ENCODE measurements at regions not wholly inside any gene's neighbourhood (a gene's known extent, or its start where the extent isn't known, plus 50 kb on each side); places are given as distances from the start of the nearest gene placed in this dataset.
"Not testable (repeated sequence)": the region's sequence is repeated elsewhere in the genome, so short reads cannot be mapped to it uniquely, and the experiment has no call there.

DNA sequence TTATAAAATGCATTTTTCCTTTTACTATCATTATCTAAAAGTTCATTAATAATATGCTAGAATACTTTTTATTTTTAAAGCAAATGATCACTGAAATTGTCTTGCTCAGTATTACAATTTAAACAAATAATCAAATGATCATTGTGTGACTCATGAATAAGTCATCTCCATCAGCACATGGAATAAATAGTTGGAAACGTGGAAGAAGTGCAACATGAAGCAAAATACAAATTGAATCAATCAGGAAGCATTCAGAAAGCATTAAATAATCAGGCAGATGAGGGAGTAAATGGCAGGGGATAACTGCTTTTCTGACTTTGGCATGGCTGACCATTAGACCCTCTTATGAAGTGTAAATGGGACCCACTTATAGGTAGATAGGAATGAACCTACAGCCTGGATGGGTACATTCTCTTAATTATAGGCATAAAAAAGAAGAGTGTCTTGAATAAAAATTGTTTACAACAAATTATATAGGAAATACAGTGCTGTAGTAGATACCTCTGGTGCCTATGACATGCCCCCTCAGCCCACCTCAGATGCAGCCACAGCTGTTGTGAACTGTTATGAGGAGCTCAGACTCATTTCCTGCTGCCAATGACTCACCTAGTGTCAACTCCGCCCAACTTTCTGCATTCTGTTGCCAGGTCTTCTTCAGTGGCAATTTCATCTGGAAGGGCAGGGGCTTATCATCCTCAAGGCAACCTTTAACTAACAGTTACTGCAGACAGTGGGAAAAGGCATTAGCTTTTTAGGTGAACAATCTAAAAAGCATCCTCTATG is 936.0 kb downstream of the TRIB2 start:
- DNase-seq = no peak

DNA sequence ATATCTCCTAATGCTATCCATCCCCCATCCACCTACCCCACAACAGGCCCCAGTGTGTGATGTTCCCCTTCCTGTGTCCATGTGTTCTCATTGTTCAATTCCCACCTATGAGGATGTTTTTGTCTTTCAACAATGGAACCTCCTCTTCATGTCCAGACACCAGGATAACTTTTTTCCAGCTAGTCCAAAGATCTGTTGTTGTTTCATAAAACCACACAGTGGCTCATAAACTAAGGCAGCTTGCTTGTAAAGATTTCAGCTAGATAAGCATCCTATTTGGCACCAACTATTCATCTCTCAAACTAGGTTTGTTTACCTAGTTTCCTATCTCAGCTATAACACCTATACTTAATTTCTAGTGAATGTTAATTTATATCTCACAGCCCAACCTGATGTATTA is 937.7 kb downstream of the TRIB2 start:
- no peak for DNase-seq

DNA sequence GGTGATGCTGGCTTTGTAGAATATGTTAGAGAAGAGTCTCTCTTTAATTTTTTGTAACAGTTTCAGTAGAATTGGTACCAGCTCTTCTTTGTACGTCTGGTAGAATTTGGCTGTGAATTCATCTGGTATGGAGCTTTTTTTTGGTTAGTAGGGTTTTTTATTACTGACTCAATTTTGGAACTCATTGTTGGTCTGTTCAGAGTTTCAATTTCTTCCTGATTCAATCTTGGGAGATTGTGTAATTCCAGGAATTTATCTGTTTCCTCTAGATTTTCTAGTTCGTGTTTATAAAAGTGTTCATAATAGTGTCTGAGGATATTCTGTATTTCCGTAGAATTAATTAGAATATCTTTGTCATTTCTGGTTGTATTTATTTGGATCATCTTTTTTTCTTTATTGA is 943.5 kb downstream of the TRIB2 start:
- DNase-seq = no peak

DNA sequence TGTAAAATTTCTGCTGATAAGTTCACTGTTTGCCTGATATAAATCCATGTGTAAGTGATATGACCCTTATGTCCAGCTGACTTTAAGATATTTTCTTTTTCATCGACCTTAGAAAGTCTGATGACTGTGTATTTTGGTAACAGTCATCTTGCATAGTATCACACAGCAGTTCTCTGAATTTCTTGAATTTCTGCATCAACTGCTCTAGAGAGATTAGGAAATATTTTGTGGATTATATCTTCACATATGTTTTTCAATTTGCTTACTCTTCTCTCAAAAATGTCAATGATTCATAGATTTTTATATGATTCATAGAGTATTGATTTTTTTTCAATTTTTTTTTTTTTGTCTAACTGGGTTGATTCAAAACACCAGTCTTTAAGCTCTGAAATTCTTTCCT is 945.3 kb downstream of the TRIB2 start:
- no peak for DNase-seq

DNA sequence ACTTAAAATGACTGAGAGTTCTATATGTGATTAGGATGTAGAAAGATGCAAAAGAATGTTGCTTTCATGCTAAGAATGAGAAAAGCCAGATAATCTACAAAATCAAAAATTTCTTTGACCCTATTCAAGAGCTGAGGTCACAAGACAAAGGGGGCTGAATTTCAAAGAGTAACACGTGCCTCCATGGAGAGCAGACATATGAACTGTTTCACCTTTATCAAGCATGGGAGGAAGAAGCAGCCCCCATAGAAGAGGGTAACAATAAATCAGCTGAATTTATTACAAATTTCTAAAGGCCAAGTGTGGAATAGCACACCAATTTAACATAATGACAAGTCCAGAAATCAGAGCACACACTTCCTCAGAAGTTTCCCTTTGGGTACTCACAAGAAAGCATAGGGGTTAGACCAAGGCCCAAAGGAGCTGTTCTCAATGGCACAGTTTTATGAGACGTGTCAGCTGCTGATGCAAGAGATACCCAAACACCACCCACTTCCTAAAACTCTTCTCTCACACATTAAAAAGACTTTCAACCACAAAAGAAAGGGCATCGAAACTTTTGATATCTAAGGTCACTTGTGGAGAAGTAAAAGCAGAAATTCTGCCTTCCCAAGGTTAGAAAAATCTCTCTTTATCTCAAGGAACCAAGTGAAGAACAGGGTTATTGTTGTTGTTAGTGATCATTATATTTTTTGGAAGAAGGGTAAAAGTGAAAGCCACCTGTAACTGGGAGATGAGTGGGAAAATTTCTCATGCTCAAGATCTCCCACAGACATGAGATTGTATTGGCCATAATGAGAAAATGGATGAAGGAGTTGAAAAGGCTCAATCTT is 950.1 kb downstream of the TRIB2 start:
- DNase-seq = no peak

DNA sequence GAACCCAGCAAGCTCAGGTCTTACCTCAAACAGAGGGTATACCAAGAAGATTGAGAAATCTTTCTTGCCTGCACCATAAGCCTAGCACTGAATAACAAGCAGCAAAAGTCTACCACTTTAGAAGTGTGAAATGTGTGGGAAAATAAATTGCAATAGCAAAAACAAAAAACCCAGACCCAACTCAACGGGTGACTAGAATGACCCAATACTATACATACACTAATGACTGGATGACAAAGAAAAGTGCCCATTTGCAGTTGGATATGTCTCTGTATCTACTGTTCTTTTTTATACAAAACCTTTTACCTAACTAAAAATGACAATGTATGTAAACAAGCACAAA is 950.6 kb downstream of the TRIB2 start:
- DNase-seq = no peak

DNA sequence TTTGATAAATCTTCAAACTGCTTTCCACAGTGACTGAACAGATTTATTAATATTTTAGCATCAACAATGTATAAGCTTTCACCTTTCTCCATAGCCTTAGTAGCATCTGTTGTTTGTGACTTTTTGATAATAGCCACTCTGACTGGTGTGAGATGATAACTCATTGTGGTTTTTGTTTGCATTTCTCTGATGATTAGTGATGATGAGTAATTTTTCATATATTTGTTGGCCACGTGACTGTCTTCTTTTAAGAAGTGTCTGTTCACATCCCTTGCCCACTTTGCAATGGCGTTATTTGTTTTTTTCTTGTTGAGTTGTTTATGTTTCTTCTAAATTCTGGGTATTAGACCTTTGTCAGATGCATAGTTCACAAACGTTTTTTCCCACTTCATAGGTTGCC is 952.9 kb downstream of the TRIB2 start:
- DNase-seq = no peak

DNA sequence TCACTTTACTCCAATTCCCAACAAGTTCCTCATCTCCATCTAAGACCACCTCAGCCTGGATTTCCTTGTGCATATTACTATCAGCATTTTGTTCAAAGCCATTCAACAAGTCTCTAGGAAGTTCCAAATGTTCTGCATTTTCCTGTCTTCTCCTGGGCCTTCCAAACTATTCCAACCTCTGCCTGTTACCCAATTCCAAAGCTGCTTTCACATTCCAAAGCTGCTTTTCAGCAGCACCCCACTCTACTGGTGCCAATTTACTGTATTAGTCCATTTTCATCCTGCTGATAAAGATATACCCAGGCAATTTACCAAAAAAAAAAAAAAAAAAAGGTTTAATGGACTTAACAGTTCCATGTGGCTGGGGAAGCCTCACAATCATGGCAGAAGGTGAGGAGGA is 957.1 kb downstream of the TRIB2 start:
- DNase-seq = not testable (repeated sequence)

DNA sequence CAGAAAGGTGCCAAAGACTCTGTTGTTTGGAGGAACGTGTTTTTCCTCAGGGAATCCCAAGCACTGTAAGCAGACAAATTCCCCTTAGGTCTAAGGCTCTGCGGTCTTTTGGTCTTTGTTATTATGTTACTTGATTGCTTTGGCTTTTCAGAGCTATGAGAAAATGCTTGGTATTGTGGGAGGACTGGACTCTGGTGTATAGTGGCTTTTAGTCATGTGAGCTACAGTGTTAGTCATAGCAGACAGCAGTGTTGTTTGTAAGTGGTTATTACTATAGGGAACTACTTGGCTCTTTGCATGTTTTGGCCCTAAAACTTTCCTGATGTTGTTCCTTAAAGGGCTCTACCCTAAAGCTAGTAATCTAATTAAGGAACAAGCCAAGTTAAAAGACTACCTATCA is 956.2 kb upstream of the LRATD1 start:
- DNase-seq = no peak

DNA sequence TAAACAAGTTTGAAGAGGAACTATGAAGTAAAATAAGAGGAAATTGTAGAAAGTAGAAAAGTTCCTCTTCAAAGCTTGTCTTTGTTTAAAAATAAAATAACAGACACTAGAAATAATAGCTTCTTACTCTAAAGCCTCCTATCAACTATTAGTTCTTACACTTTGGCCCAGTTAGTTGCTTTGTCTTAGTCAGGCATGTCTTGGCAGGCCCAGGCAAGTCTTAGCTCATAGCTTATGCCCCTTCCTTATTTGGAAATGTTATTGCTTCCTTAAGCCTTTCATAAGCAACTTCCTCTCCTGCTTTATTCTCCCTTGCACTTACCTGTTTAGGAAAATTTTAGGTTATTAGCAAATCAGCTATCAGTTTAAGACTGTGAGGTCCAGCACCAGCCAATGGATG is 950.6 kb upstream of the LRATD1 start:
- no peak for DNase-seq

DNA sequence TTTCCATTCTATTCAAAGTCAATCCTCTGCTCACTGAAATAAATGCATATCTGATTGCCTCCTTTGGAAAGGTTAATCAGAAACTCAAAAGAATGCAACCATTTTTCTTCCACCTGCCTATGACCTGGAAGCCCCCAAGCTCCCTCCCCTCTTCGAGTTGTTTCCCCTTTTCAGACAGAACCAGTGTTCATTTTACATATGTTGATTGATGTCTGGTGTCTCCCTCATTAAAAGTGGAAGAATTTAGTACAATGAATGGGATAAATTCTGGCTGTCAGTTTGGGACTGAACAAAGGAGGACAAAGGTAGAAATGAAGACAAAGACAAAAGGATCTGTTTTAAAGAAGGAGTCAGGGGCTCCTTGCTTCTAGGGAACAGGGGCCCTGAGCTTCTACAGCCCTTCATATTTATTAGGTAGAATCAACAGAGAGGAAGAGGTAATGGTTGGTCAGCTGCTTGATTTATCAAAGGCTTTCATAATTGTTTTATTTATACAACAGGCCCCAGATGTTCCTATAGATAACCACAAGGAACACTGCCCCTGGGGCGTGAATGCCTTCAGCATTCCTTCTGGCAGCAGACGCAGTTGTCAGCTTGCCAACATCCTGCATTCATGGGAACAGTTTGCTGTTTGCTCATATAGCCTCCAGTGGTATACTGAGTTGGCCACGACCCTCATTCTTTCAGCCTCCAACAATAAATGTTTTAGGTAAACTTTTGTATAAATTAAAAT is 949.8 kb upstream of the LRATD1 start:
- DNase-seq = no peak

DNA sequence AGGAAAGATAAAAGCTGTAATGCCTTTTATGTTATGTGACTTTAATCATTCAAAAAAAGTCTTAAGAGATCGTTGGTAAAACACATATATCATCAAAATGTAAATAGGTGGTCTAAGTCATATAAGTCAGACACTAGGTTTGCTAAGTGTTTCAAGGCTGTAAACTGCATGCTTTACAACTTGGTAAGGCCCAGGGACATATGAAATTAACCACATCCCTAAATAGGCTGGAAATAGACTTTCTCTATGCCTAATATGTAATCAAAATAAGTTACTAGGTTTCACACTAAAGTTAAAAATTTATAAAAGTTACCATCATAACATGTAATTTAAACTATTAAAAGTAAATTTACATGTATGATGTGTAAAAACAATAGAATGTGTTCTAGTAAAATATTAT is 946.3 kb upstream of the LRATD1 start:
- DNase-seq = no peak

DNA sequence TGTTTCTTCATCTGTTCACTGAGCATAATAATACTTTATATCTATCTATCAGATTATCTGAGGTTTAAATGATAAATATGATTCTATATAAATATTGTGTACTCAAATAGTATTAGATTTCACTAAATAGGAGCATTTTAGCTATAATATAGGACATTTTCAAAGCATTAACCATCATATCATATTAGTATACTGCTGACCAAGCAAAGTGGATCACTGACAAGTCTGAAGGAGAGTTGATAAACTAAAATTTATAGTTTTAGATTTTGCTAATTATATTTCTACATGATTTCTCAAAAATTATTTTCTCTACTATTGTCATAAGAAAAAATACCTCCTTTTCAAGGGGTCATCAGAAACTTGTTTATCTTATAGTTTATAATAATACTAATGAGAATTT is 937.8 kb upstream of the LRATD1 start:
- no peak for DNase-seq

DNA sequence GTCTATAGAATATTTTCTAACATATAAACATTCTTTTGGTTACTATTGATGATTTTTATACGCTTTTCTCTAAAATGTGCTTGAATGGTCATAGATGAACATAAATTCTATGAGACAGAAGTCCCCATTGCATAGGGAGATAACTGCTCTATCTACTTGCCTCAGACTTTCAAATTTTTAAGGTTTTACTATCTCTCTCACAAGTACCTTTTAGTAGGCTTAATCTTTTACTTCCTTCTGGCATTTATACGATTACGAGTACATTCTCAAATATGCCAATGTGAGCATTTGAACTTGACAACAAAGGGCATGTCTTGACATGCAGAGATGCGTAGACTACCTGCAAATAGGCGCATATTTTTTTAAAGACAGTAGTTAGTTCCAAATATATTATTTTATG is 935.9 kb upstream of the LRATD1 start:
- no peak for DNase-seq

DNA sequence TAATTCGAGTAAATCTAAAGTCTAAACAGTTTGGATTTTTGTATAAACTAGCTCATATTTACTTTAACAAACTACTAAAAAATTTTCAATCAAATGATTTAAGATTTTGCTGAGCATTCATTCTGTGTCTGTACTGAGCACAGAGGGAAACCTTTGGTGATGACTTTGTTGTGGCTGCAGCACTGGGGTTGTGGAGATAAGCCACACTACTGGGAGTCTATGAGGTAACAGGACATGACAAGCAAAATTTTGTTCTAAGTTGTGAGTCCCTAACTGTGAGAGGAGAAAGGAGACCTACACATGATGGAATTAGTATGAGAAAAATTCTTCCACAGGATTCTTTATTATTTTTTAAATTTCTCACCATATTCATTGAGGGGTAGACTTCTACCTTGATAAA is 933.7 kb upstream of the LRATD1 start:
- no peak for DNase-seq

DNA sequence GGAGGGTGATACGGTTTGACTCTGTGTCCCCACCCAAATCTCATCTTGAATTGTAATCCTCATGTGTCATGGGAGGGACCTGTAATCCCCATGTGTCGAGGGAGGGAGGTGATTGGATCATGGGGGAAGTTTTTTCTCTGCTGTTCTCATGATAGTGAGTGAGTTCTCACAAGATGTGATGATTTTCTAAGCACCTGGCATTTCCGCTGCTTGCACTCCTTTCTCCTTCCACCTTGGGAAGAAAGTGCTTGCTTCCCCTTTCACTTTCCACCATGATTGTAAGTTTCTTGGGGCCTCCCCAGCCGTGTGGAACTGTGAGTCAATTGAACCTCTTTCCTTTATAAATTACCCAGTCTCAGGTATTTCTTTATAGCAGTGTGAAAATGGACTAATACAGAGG is 932.6 kb upstream of the LRATD1 start:
- DNase-seq = not testable (repeated sequence)

DNA sequence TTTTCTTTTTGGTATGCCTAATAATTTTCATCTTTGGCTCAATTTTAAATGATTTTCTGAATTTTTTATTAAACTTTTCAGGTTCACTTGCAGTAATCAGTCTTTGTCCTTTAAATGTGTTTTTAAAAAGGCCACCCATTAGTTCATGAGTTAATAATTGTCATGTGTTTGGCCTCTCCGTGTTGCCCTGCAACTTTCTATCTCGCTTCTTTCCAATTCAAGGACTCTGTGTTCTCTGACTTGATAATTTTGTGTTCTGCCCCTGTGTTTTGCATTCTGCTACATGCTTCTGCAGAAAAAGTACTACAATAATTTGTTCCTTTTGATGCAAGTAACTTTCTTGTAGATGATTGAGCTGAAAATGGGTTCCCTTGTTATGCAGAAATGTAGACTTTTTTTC is 921.4 kb upstream of the LRATD1 start:
- no peak for DNase-seq

DNA sequence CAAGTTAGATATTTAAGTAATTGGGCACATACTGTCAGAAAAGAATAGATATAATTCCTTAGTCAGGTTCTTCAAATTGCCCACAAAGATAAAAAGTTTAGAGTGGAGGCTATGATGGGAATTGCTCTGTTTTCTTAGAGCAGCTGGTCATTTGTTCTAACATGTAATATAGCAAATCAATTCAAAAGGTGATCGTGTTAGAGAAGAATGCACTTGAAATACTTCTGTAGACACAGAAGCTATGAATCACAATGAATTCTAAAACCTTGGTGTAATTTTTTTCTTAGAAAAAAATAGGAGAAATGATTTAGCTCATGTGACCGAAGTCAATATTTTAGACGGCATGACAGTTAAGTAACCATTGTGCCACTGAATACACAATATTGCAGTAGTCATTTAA is 918.1 kb upstream of the LRATD1 start:
- no peak for DNase-seq

DNA sequence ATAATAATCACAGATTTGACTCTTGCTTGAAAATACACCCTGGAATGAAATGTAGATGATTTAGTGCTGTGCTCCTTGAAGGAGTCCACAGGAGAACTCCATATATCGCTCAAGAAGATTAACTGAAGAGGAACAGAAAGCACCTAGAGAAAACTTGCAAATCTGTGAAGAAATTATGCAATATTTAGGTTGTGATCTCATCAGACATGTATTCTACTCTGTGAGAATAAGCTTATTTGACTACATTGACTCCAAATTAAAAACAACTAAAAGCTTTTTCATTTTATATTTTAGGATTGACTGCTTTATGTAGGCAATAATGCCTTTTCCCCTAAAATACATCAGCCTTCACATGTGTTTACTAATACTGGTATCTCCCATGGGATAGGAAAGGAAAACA is 906.6 kb upstream of the LRATD1 start:
- no peak for DNase-seq

DNA sequence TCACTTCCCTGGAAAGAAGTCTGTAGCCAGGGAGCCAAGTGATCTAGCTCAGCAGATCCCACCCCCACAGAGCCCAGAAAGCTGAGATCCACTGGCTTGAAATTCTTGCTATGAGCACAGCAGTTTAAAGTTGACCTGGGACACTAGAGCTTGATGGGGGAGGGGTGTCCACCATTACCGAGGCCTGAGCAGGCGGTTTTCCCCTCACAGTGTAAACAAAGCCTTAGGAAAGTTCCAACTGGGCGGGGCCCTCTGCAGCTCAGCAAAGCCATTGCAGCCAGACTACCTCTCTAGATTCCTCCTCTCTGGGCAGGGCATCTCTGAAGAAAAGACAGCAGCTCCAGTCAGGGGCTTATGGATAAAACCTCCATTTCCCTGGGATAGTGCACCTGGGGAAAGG is 887.2 kb upstream of the LRATD1 start:
- no peak for DNase-seq

DNA sequence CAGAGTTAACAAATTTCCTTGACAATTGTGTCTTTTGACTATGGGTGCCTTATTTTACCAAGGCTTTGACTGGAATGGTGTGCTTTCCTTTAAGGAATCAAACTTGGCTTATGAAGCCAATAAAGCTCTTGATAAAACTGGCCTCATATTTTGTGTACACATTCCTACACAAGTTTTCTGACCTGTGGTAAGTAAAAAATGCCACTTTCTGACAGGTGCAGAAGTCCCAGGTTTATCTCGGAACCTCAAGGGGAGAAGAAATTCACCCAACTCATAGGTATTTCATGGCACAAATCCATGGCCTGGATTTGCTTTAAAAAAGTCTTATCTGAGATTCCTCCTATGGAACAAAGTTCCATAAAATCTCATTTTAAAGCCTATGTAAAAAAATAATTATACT is 880.6 kb upstream of the LRATD1 start:
- DNase-seq = no peak

DNA sequence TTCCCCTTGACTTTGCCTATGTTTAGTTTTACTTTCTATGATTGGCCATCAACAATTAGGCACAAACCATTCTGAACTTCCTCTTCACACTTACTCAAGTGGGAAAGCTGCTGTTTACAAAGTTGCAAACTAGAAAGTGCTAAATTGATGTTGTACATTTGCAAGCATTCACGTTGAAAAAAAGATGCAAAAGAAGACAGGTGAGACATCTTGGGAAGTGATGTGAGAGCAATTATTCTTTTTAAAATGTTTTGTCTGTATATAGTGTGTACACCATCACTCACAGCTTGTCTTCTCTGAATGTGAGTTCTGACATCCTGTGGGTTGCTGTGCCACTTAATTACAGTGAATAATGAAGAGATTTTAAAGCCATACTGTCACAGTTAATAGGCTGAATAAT is 874.1 kb upstream of the LRATD1 start:
- no peak for DNase-seq

DNA sequence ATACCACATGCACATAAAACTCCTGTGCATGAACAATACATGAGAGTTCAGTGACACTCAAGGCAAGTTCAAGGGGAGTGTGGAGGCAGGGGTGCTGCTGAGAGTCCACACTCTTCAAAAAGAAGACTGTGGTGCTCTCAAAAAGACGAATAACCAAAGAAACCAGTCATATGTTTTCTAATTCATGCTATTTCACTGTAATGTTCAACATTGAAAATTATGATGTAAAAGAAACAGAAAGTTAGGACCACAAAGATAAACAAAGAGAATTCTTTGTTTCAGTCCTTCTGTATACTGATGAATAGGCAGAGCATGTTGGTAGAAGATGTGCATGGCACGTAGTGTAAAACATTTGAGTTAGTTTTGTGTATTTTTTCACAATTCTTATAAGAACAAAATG is 864.2 kb upstream of the LRATD1 start:
- DNase-seq = no peak

DNA sequence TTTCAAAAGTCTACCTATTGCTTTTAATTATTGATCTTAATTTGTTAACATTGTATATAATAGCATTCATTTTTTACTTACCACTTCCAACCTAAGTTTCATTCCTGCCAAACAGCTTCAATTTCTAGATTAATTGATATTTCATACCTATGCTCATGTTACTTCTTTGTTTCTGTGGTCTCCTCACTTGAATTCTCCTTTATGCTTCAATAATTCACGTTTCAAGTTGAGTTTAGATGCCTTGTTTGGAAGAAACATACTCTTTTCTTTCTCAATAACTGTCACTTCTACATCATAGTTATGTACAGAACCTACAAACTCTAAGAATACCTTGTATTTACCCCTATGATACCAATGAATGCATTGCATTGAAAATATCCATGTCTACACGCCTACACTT is 862.2 kb upstream of the LRATD1 start:
- DNase-seq = no peak

Measured in hematopoietic multipotent progenitor cell treated with erythropoietin and hydrocortisone succinate and interleukin-3 and kit ligand, for 6 days (in vitro differentiated cells).